ENCODE measurements at regions not wholly inside any gene's neighbourhood (a gene's known extent, or its start where the extent isn't known, plus 50 kb on each side); places are given as distances from the start of the nearest gene placed in this dataset.

- no peaks in the 10 kb centered on the region for H3K9me3 ChIP-seq
- no peak overlapping the region for H3K27ac ChIP-seq
- no peak for DNase-seq
- ATAC-seq: no peak
- no peaks in the 10 kb centered on the region for H3K36me3 ChIP-seq
- H3K4me3 ChIP-seq: no peak overlapping the region
- intact Hi-C loops (cut with DNase I): no loop called here
- no peaks in the 10 kb centered on the region for H3K4me1 ChIP-seq
- TF ChIP-seq, protein P1, sequence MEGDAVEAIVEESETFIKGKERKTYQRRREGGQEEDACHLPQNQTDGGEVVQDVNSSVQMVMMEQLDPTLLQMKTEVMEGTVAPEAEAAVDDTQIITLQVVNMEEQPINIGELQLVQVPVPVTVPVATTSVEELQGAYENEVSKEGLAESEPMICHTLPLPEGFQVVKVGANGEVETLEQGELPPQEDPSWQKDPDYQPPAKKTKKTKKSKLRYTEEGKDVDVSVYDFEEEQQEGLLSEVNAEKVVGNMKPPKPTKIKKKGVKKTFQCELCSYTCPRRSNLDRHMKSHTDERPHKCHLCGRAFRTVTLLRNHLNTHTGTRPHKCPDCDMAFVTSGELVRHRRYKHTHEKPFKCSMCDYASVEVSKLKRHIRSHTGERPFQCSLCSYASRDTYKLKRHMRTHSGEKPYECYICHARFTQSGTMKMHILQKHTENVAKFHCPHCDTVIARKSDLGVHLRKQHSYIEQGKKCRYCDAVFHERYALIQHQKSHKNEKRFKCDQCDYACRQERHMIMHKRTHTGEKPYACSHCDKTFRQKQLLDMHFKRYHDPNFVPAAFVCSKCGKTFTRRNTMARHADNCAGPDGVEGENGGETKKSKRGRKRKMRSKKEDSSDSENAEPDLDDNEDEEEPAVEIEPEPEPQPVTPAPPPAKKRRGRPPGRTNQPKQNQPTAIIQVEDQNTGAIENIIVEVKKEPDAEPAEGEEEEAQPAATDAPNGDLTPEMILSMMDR (IDR thresholded peaks at IDR 0.05): no peak
- no peaks in the 10 kb centered on the region for H3K27me3 ChIP-seq (ENCODE audit: low read depth)
Observed at GRCh38 chr13:107830804-107831203, 384.5 kb downstream of the LIG4 start.

GRCh38 chr13:107827840-107828549, 387.3 kb downstream of the LIG4 start:
- no peaks in the 10 kb centered on the region for H3K4me1 ChIP-seq
- H3K27me3 ChIP-seq (ENCODE audit: low read depth): no peaks in the 10 kb centered on the region
- H3K4me3 ChIP-seq: no peak overlapping the region
- ATAC-seq (no peak), DNase-seq (no peak)
- no peak overlapping the region for H3K27ac ChIP-seq
- intact Hi-C loops (cut with DNase I): no loop called here
- no peaks in the 10 kb centered on the region for H3K9me3 ChIP-seq
- TF ChIP-seq, protein P1 (IDR thresholded peaks at IDR 0.05): no peak
- H3K36me3 ChIP-seq: no peaks in the 10 kb centered on the region

- Histone ChIP-seq H3K27me3 (ENCODE audit: low read depth) (no peaks in the 10 kb centered on the region), H3K4me3 (no peak overlapping the region), H3K4me1 (no peaks in the 10 kb centered on the region), H3K27ac (no peak overlapping the region), H3K36me3 (no peaks in the 10 kb centered on the region), H3K9me3 (no peaks in the 10 kb centered on the region)
- DNase-seq (no peak), ATAC-seq (no peak)
- intact Hi-C loops (cut with DNase I): no loop called here
- TF ChIP-seq, protein P1 (IDR thresholded peaks at IDR 0.05): no peak
Observed at GRCh38 chr13:107824635-107825034, 390.7 kb downstream of the LIG4 start.

GRCh38 chr13:107822006-107822405, 393.3 kb downstream of the LIG4 start:
- intact Hi-C loops (cut with DNase I): no loop called here
- Histone ChIP-seq H3K4me1 (no peaks in the 10 kb centered on the region), H3K27me3 (ENCODE audit: low read depth) (no peaks in the 10 kb centered on the region), H3K36me3 (no peaks in the 10 kb centered on the region), H3K27ac (no peak overlapping the region), H3K4me3 (no peak overlapping the region), H3K9me3 (no peaks in the 10 kb centered on the region)
- no peak for ATAC-seq
- no peak for DNase-seq
- TF ChIP-seq, protein P1 (IDR thresholded peaks at IDR 0.05): no peak

DNA sequence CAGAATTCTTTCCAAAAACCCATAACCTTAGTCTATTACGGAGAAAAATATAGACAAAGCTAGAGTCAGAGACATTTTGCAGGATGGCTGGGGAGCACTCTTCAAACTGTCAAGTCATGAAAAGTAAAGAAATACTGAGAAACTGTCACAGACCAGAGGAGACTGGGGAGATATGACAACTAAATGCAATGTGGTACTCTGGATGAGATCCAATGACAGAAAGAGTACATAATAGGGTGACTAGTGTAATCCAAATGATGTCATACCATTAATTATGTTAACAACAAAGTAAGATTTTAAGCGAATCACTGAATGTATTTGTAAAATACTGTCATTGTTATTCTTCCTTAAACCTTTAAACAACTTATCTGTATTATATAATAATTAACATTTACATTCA, 393.8 kb downstream of the LIG4 start:
- no peaks in the 10 kb centered on the region for H3K9me3 ChIP-seq
- no peak overlapping the region for H3K4me3 ChIP-seq

More for the DNA sequence above, 393.8 kb downstream of the LIG4 start:
- no peaks in the 10 kb centered on the region for H3K36me3 ChIP-seq
- intact Hi-C loops (cut with DNase I): no loop called here
- TF ChIP-seq, protein P1 (IDR thresholded peaks at IDR 0.05): no peak
- DNase-seq: no peak
- no peak for ATAC-seq
- no peak overlapping the region for H3K27ac ChIP-seq
- H3K4me1 ChIP-seq: no peaks in the 10 kb centered on the region
- H3K27me3 ChIP-seq (ENCODE audit: low read depth): no peaks in the 10 kb centered on the region

Measured in lower lobe of right lung (tissue), 2 donors.